ENCODE measurements at regions not wholly inside any gene's neighbourhood (a gene's known extent, or its start where the extent isn't known, plus 50 kb on each side); places are given as distances from the start of the nearest gene placed in this dataset.

DNA sequence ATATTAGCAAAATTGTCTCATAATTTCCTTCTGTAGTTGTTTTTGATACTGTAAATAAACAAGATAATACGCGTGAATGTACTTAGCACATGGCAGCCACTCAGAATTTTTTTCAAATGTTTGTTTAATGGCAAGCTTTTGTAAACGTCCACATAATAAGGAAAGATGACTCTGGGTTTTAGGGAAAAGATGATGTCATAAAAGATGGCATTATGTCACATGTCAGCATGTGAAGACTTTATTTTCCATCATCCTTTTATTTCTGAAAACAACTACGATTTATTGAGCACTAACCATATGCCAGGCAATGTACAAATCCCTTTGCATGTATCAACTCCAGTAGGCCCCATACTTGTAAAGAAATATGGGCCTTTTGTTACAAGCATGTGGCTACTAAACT, 139.9 kb downstream of the C11orf91 start:
- intact Hi-C loops (cut with DNase I): no loop called here
- no peak for DNase-seq
- TF ChIP-seq, protein P1, sequence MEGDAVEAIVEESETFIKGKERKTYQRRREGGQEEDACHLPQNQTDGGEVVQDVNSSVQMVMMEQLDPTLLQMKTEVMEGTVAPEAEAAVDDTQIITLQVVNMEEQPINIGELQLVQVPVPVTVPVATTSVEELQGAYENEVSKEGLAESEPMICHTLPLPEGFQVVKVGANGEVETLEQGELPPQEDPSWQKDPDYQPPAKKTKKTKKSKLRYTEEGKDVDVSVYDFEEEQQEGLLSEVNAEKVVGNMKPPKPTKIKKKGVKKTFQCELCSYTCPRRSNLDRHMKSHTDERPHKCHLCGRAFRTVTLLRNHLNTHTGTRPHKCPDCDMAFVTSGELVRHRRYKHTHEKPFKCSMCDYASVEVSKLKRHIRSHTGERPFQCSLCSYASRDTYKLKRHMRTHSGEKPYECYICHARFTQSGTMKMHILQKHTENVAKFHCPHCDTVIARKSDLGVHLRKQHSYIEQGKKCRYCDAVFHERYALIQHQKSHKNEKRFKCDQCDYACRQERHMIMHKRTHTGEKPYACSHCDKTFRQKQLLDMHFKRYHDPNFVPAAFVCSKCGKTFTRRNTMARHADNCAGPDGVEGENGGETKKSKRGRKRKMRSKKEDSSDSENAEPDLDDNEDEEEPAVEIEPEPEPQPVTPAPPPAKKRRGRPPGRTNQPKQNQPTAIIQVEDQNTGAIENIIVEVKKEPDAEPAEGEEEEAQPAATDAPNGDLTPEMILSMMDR (IDR thresholded peaks at IDR 0.05): no peak
- no peaks in the 10 kb centered on the region for H3K36me3 ChIP-seq
- no peaks in the 10 kb centered on the region for H3K9me3 ChIP-seq
- H3K27me3 ChIP-seq: peaks cover 0 to 7% of the 10 kb centered on the region in 2 donors
- no peak overlapping the region for H3K27ac ChIP-seq
- no peak overlapping the region for H3K4me3 ChIP-seq
- ATAC-seq: no peak
- H3K4me1 ChIP-seq: no peaks in the 10 kb centered on the region

GRCh38 chr11:33559567-33559966, 141.1 kb downstream of the C11orf91 start:
- TF ChIP-seq, protein P1 (IDR thresholded peaks at IDR 0.05): no peak
- DNase-seq (no peak), ATAC-seq (no peak)
- peaks cover 0 to under 1% of the 10 kb centered on the region in 2 donors for H3K27me3 ChIP-seq
- H3K9me3 ChIP-seq: no peaks in the 10 kb centered on the region
- no peaks in the 10 kb centered on the region for H3K4me1 ChIP-seq
- intact Hi-C loops (cut with DNase I): no loop called here
- H3K27ac ChIP-seq: no peak overlapping the region
- no peak overlapping the region for H3K4me3 ChIP-seq
- no peaks in the 10 kb centered on the region for H3K36me3 ChIP-seq

DNA sequence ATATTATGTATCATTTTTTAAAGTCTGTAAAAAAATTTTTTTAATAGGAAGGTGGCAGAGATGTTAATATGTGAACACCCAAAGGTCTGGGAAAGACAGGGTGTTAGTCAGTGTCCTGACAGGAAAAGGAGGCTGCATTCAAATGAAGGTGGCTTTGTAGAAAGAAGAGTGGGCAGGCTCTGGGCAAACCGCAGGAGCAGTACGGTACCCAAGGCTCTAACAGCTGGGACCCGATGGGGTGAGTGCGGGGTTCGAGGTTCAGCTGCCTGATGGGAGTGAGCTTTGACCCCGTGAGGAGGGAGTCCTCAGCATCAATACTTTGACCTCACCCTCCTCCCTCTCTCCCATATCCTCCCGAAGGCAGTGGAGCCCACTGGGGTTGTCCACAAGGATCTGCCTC, 142.5 kb downstream of the C11orf91 start:
- H3K4me1 ChIP-seq: no peaks in the 10 kb centered on the region
- no peaks in the 10 kb centered on the region for H3K9me3 ChIP-seq
- TF ChIP-seq, protein P1 (IDR thresholded peaks at IDR 0.05): no peak
- intact Hi-C loops (cut with DNase I): no loop called here
- no peaks in the 10 kb centered on the region for H3K36me3 ChIP-seq
- ATAC-seq (no peak), DNase-seq (no peak)
- H3K27ac ChIP-seq: no peak overlapping the region
- H3K4me3 ChIP-seq: no peak overlapping the region
- no peaks in the 10 kb centered on the region for H3K27me3 ChIP-seq

GRCh38 chr11:33557201-33557600, 143.4 kb downstream of the C11orf91 start:
- DNase-seq (no peak), ATAC-seq (no peak)
- intact Hi-C loops (cut with DNase I): no loop called here
- Histone ChIP-seq H3K4me3 (no peak overlapping the region), H3K9me3 (no peaks in the 10 kb centered on the region), H3K27me3 (no peaks in the 10 kb centered on the region), H3K27ac (no peak overlapping the region), H3K4me1 (no peaks in the 10 kb centered on the region), H3K36me3 (no peaks in the 10 kb centered on the region)
- TF ChIP-seq, protein P1 (IDR thresholded peaks at IDR 0.05): no peak

DNA sequence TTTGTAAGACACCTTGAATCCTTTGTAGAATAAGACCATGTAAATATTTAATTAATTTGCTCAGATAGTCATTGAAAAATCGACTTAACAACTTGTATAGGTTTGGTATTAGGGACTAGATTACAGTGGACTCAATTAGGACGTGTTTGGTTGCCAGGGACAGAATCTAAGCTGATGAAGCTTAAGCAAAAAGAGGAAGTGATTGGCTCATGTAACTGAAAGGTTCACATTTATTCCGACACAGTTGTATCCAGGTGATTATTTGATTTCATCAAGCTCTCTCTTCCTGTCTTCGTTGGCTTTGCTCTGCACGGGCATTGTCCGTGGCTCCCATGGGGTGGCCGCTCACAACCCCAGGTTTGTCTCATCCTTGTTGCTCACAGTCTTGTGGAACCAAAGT, 146.4 kb downstream of the C11orf91 start:
- Histone ChIP-seq H3K27me3 (peaks cover 0 to 7% of the 10 kb centered on the region in 2 donors), H3K4me3 (no peak overlapping the region), H3K4me1 (no peaks in the 10 kb centered on the region), H3K27ac (no peak overlapping the region), H3K36me3 (no peaks in the 10 kb centered on the region), H3K9me3 (no peaks in the 10 kb centered on the region)
- ATAC-seq (no peak), DNase-seq (no peak)
- intact Hi-C loops (cut with DNase I): no loop called here
- TF ChIP-seq, protein P1 (IDR thresholded peaks at IDR 0.05): no peak
